ENCODE measurements at regions not wholly inside any gene's neighbourhood (a gene's known extent, or its start where the extent isn't known, plus 50 kb on each side); places are given as distances from the start of the nearest gene placed in this dataset.
"Not testable (repeated sequence)": the region's sequence is repeated elsewhere in the genome, so short reads cannot be mapped to it uniquely, and the experiment has no call there.

GRCh38 chr17:20633268-20634059 lies 53.9 kb downstream of the CDRT15L2 start:
- not testable (repeated sequence) for DNase-seq

GRCh38 chr17:20640147-20640546 lies 60.6 kb downstream of the CDRT15L2 start:
- not testable (repeated sequence) for DNase-seq

- DNase-seq, result peak; percentile 1
Observed at GRCh38 chr17:20646661-20647272, 67.2 kb downstream of the CDRT15L2 start.

- DNase-seq, result not testable (repeated sequence)
Observed at GRCh38 chr17:20649097-20649767, 69.7 kb downstream of the CDRT15L2 start.

- DNase-seq, result not testable (repeated sequence)
Observed at GRCh38 chr17:20651022-20651421, 71.5 kb downstream of the CDRT15L2 start.

- DNase-seq, result not testable (repeated sequence)
Observed at GRCh38 chr17:20651736-20652135, 72.2 kb downstream of the CDRT15L2 start.

GRCh38 chr17:20653391-20653790 lies 73.9 kb downstream of the CDRT15L2 start:
- not testable (repeated sequence) for DNase-seq

- not testable (repeated sequence) for DNase-seq
Observed at GRCh38 chr17:20654114-20654513, 74.6 kb downstream of the CDRT15L2 start.

GRCh38 chr17:20654575-20654974 lies 75.1 kb downstream of the CDRT15L2 start:
- DNase-seq, result not testable (repeated sequence)

- not testable (repeated sequence) for DNase-seq
Observed at GRCh38 chr17:20665103-20665955, 85.8 kb downstream of the CDRT15L2 start.

GRCh38 chr17:20666689-20667088 lies 87.2 kb downstream of the CDRT15L2 start:
- not testable (repeated sequence) for DNase-seq

- not testable (repeated sequence) for DNase-seq
Observed at GRCh38 chr17:20667712-20668111, 88.2 kb downstream of the CDRT15L2 start.

- DNase-seq, result not testable (repeated sequence)
Observed at GRCh38 chr17:20668316-20668715, 88.8 kb downstream of the CDRT15L2 start.

- DNase-seq, result not testable (repeated sequence)
Observed at GRCh38 chr17:20668868-20669267, 89.3 kb downstream of the CDRT15L2 start.

GRCh38 chr17:20670506-20670905 lies 91.0 kb downstream of the CDRT15L2 start:
- not testable (repeated sequence) for DNase-seq

- DNase-seq, result not testable (repeated sequence)
Observed at GRCh38 chr17:20674374-20674773, 94.8 kb downstream of the CDRT15L2 start.

- not testable (repeated sequence) for DNase-seq
Observed at GRCh38 chr17:20675707-20676106, 96.2 kb downstream of the CDRT15L2 start.

GRCh38 chr17:20676656-20677055 lies 97.1 kb downstream of the CDRT15L2 start:
- DNase-seq, result not testable (repeated sequence)

- not testable (repeated sequence) for DNase-seq
Observed at GRCh38 chr17:20677469-20677868, 97.9 kb downstream of the CDRT15L2 start.

- DNase-seq, result not testable (repeated sequence)
Observed at GRCh38 chr17:20678424-20678823, 98.9 kb downstream of the CDRT15L2 start.

- DNase-seq, result not testable (repeated sequence)
Observed at GRCh38 chr17:20681746-20682722, 102.5 kb downstream of the CDRT15L2 start.

Data from DMS79 treated with DMSO at 0.1 percent for 48 hours (cell line).